NAMALWA (cell line): ENCODE measurements at regions not wholly inside any gene's neighbourhood (a gene's known extent, or its start where the extent isn't known, plus 50 kb on each side); places are given as distances from the start of the nearest gene placed in this dataset.
A peak's percentile ranks its signal among the peaks of the same experiment; 100 is the strongest.

Experiments used
- DNase-seq: peaks from one replicate; pipeline ENCODE4 v3.0.0-alpha.2; 2015; ENCODE audit warnings: low spot score

- DNase-seq: no peak
These were observed 435.6 kb upstream of the REG3G start for GRCh38 chr2:78589871-78590270.

GRCh38 chr2:78592491-78592890 lies 433.0 kb upstream of the REG3G start:
- DNase-seq: no peak

GRCh38 chr2:78601113-78601512 lies 424.4 kb upstream of the REG3G start:
- DNase-seq: no peak

- DNase-seq: no peak
These were observed 422.6 kb upstream of the REG3G start for GRCh38 chr2:78602862-78603261.

- no peak for DNase-seq
These were observed 418.6 kb upstream of the REG3G start for GRCh38 chr2:78606895-78607294.

- no peak for DNase-seq
These were observed 410.8 kb upstream of the REG3G start for GRCh38 chr2:78614726-78615125.

GRCh38 chr2:78615956-78616355 lies 409.5 kb upstream of the REG3G start:
- DNase-seq: no peak

- no peak for DNase-seq
These were observed 391.1 kb upstream of the REG3G start for GRCh38 chr2:78634425-78634824.

- no peak for DNase-seq
These were observed 380.6 kb upstream of the REG3G start for GRCh38 chr2:78644854-78645253.

GRCh38 chr2:78646533-78647364 lies 378.8 kb upstream of the REG3G start:
- DNase-seq: no peak

- DNase-seq: no peak
These were observed 376.9 kb upstream of the REG3G start for GRCh38 chr2:78648558-78648957.

- no peak for DNase-seq
These were observed 370.6 kb upstream of the REG3G start for GRCh38 chr2:78654941-78655340.

- DNase-seq: peak; percentile 15
These were observed 348.4 kb upstream of the REG3G start for GRCh38 chr2:78676921-78677696.

GRCh38 chr2:78677774-78678173 lies 347.7 kb upstream of the REG3G start:
- no peak for DNase-seq

- DNase-seq: no peak
These were observed 344.1 kb upstream of the REG3G start for GRCh38 chr2:78681386-78681785.

- no peak for DNase-seq
These were observed 342.7 kb upstream of the REG3G start for GRCh38 chr2:78682781-78683180.

GRCh38 chr2:78686625-78687153 lies 338.8 kb upstream of the REG3G start:
- DNase-seq: no peak

GRCh38 chr2:78699696-78700095 lies 325.8 kb upstream of the REG3G start:
- no peak for DNase-seq

GRCh38 chr2:78701546-78701945 lies 324.0 kb upstream of the REG3G start:
- DNase-seq: no peak

GRCh38 chr2:78707776-78708386 lies 317.6 kb upstream of the REG3G start:
- no peak for DNase-seq

GRCh38 chr2:78710632-78711375 lies 314.7 kb upstream of the REG3G start:
- no peak for DNase-seq

- no peak for DNase-seq
These were observed 310.2 kb upstream of the REG3G start for GRCh38 chr2:78715293-78715692.
